ENCODE measurements at regions not wholly inside any gene's neighbourhood (a gene's known extent, or its start where the extent isn't known, plus 50 kb on each side); places are given as distances from the start of the nearest gene placed in this dataset.

- WGBS, 2 donors: 27 to 33% methylated on average over 2 of the region's 2 CpGs
- Histone ChIP-seq H3K9me3 (no peaks in the 10 kb centered on the region), H3K27ac (no peak overlapping the region), H3K4me1 (no peaks in the 10 kb centered on the region), H3K36me3 (no peaks in the 10 kb centered on the region), H3K27me3 (peaks cover 0 to 9% (median 4%) of the 10 kb centered on the region in 4 donors), H3K4me3 (no peak overlapping the region)
- ATAC-seq: no peak
- TF ChIP-seq, protein P1, sequence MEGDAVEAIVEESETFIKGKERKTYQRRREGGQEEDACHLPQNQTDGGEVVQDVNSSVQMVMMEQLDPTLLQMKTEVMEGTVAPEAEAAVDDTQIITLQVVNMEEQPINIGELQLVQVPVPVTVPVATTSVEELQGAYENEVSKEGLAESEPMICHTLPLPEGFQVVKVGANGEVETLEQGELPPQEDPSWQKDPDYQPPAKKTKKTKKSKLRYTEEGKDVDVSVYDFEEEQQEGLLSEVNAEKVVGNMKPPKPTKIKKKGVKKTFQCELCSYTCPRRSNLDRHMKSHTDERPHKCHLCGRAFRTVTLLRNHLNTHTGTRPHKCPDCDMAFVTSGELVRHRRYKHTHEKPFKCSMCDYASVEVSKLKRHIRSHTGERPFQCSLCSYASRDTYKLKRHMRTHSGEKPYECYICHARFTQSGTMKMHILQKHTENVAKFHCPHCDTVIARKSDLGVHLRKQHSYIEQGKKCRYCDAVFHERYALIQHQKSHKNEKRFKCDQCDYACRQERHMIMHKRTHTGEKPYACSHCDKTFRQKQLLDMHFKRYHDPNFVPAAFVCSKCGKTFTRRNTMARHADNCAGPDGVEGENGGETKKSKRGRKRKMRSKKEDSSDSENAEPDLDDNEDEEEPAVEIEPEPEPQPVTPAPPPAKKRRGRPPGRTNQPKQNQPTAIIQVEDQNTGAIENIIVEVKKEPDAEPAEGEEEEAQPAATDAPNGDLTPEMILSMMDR (IDR thresholded peaks at IDR 0.05): no peak
- intact Hi-C loops (cut with DNase I): no loop called here
- no peak for DNase-seq
- no peak for FAIRE-seq
Measured at GRCh38 chrX:96376266-96376665, 308.4 kb upstream of the DIAPH2 start.

GRCh38 chrX:96379951-96380350, 304.7 kb upstream of the DIAPH2 start:
- intact Hi-C loops (cut with DNase I): no loop called here
- TF ChIP-seq, protein P1 (IDR thresholded peaks at IDR 0.05): no peak
- Histone ChIP-seq H3K27me3 (peaks cover 0 to 9% (median 0%) of the 10 kb centered on the region in 4 donors), H3K9me3 (no peaks in the 10 kb centered on the region), H3K4me1 (no peaks in the 10 kb centered on the region), H3K4me3 (no peak overlapping the region), H3K36me3 (no peaks in the 10 kb centered on the region), H3K27ac (no peak overlapping the region)
- FAIRE-seq (no peak), ATAC-seq (no peak), DNase-seq (no peak)
- WGBS, 2 donors: 48 to 57% methylated on average over 1 of the region's 1 CpG

GRCh38 chrX:96382018-96382417, 302.6 kb upstream of the DIAPH2 start:
- no peaks in the 10 kb centered on the region for H3K4me1 ChIP-seq
- no peak for FAIRE-seq
- no peaks in the 10 kb centered on the region for H3K36me3 ChIP-seq
- no peak for ATAC-seq
- peaks cover 0 to 9% (median 0%) of the 10 kb centered on the region in 4 donors for H3K27me3 ChIP-seq
- intact Hi-C loops (cut with DNase I): no loop called here
- DNase-seq: no peak
- H3K27ac ChIP-seq: no peak overlapping the region
- H3K4me3 ChIP-seq: no peak overlapping the region
- no peaks in the 10 kb centered on the region for H3K9me3 ChIP-seq
- TF ChIP-seq, protein P1 (IDR thresholded peaks at IDR 0.05): no peak

- WGBS, 2 donors: 43 to 54% methylated on average over 2 of the region's 2 CpGs
- H3K4me3 ChIP-seq: no peak overlapping the region
Measured at GRCh38 chrX:96383428-96383827, 301.2 kb upstream of the DIAPH2 start.

GRCh38 chrX:96386325-96386724, 298.3 kb upstream of the DIAPH2 start:
- TF ChIP-seq, protein P1 (IDR thresholded peaks at IDR 0.05): no peak
- no peak for FAIRE-seq
- 45 to 55% methylated on average over 3 of the region's 3 CpGs for WGBS, 2 donors
- Histone ChIP-seq H3K36me3 (no peaks in the 10 kb centered on the region), H3K27ac (no peak overlapping the region), H3K4me1 (no peaks in the 10 kb centered on the region), H3K9me3 (no peaks in the 10 kb centered on the region), H3K4me3 (no peak overlapping the region), H3K27me3 (no peaks in the 10 kb centered on the region)
- DNase-seq: no peak
- intact Hi-C loops (cut with DNase I): no loop called here
- ATAC-seq: no peak

More at GRCh38 chrX:96383428-96383827, 301.2 kb upstream of the DIAPH2 start:
- H3K9me3 ChIP-seq: no peaks in the 10 kb centered on the region
- intact Hi-C loops (cut with DNase I): no loop called here
- DNase-seq (no peak), FAIRE-seq (no peak), ATAC-seq (no peak)
- TF ChIP-seq, protein P1 (IDR thresholded peaks at IDR 0.05): no peak
- H3K4me1 ChIP-seq: no peaks in the 10 kb centered on the region
- H3K36me3 ChIP-seq: no peaks in the 10 kb centered on the region
- H3K27ac ChIP-seq: no peak overlapping the region
- peaks cover 0 to 6% (median 0%) of the 10 kb centered on the region in 4 donors for H3K27me3 ChIP-seq

Measured in pancreas (tissue), 10 donors.